GM21576 (cell line): ENCODE measurements at regions not wholly inside any gene's neighbourhood (a gene's known extent, or its start where the extent isn't known, plus 50 kb on each side); places are given as distances from the start of the nearest gene placed in this dataset.

Experiments
- ATAC-seq: cut with Tn5 transposase; IDR thresholded peaks from one replicate; pipeline ENCODE4 v1.9.1; 2021; ENCODE audit warnings: mild to moderate bottlenecking, moderate library complexity; ENCODE audit not compliant: unreplicated experiment

DNA sequence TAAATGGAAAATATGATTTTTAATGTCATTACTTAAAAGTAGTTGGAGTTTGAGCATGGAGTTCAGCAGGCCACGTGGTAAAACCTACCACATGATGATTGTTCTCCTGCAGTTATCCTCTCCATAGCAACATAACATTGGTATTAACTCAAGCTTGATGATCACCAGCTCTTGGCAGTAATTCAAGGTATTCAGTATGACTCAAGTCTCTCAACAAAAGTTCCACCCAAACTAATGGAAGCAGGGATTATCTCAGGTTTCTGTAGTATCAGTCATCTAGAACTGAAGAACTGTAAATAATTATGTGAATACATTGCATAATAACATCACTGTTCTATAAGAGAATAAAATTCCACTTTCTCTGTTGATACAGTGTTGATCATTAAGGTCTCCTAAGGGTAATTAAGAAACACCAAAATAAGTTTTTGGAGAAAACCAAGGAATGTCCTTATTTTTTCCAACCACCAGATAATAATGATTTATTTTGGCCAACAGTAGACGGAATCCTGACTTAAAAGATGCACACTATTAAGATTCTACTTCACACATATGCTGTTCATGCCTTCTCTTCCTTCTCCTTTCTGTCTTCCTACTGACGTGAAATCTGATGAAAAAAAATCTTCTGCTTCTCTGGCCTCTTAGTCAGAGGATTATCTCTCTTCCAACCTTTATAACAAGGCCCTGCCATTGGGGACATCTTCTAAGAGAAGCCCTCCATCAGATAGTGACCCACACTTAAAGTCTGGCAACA lies 1092.3 kb downstream of the EFNB2 start:
- no peak for ATAC-seq

DNA sequence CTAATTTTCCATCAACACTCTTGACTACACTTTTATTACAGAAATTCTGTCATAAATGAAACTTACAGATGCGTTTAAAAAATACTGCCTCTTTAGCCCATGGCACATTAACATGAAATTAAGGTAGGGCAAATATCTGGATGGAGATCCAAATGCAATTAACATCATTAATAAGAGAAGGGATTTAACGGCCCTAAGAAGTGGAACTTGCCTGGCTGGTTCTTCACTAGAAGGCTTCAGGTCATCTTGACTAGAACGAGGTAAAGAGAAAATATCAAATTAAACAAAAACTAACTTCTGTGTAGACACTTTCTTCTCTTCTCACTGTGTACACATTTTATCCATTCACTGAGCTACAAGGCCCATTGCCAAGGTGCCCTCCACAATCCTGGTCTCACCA lies 1093.4 kb downstream of the EFNB2 start:
- no peak for ATAC-seq

DNA sequence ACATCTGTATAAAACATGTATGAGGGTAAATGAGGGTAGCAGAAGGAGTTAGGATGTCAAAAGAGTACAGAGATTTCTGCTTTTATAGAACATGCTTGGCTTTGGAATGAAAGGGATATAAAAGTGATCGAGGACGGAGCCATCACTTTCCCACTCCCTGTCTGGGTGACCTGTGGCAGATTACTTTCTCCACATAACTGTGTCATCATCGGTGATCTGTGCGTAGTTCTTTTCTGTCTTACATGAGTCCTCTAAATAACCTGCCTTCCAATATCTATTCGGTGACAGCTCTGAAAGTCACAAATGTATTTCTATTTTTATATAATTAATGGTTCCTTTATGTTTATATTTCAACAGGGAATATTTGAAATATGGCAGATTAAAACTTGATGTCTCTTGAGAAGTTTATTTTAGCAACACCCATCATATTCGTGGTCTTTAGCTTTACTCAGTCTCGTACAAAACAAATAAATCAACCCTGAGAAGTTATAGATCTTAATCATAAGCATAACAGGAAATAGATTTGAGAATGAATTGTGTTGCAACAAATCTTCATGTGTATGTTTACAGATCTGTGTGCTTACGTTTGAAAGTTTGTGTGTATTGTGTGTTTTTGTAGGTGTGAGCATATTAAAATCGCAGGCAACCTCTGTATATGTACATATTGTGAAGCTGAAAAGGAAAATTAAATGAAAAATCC lies 1094.3 kb downstream of the EFNB2 start:
- no peak for ATAC-seq

DNA sequence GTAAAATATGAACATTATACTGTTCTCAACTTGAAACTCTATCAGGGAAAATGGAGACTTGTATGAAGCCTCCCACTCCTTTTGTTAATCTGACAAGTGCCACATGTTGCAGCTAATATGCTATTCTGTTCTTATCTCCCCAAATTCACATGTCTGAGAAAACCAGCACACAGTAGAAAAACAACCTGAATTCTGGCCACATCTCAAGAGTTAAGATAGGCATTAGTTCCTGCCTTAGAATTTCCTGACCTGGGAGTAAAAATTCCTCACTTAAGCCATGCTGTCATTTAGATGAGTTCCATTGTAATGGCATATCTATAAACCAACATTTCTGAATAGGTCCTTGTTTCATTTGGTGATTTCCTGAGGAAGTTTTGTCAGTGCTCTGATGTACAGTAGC lies 1098.5 kb downstream of the EFNB2 start:
- ATAC-seq, result no peak

DNA sequence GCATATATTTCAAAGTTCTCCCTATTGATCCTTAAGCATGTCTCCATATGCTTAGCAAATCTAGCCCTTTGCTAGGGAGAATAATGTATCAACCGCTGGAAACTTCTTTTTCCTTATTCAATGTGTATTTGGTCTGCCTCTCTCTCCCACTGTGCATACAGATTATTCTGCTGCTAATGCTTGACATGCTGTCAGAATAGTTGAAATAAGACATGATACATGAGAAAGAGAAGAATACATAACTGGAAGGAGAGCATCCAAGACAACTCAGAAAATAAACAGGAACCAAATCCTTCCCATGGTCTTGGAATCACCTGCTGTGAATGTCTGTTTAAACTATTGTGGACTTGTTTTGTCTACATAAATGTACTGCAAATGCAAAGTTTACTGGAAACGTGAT lies 1103.0 kb downstream of the EFNB2 start:
- no peak for ATAC-seq

DNA sequence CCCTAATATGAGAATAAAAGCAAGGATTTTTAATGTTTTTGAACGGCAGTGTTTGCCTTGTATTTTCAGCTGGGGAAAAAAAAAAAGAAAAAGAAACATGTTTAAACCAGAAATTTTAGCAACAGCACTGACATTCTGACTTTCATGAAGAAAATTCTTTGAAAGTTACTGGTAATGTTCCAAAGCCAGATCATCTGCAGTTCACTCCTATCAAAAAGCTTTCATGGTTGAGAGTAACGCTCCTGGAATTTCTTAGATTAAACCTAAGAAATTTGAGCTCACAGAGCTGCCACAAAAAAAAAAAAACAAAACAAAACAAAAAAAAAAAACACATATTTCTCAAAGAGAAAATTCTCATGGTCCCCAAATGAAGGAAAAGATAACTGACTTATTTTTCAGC lies 1106.7 kb downstream of the EFNB2 start:
- no peak for ATAC-seq

DNA sequence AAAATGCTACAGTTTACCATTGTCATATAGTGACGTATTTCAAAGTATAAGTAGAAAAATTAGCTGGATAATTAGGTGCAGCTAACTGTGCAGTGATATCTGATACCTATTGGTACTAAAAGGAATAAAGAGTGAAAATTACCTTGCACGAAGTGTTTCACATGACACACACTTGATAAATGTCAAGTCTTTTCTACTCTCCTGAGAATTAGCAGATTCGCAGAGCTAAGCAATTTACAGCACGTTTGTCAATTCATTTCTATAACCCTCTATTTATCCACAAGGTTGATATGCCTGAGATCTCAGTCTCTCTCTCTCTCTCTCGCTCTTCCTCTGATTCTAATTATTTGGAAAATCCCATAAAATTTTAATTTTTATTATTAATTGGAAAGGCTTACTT lies 1109.0 kb downstream of the EFNB2 start:
- ATAC-seq, result no peak

DNA sequence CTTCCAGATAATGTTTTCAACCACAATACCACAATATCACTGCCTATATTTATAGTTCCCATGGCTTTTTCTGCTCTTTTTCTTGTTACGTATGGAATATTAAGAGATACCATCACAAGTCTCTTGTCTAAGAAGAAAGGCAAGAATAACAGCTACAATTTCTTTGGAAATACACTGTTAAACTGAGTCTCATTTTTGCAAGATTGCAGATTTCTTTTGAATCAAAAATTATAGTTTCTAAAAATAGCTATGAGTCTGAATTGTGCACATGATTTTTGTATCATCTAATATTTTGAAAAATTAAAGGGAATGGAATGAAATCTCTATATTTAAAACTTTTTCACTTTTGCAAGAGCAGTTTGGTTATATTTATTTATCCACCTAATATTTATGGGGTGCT lies 1120.8 kb downstream of the EFNB2 start:
- ATAC-seq, result no peak

DNA sequence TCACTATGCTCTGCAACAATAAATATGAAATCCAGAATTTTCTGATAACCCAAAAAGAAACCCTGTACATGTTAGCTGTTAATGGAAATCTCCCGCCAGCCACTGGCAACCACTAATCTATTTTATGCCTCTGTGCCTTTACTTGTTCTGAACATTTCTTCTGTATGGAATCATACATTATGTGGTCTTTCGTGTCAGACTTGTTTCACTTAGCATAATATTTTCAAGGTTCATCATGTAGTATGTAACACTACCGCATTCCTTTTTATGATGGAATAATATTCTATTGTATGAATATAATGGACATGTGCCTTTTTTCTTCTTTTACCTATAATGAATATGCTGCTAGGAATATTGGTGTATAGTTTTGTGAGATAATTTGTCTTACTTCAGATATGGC lies 1123.3 kb downstream of the EFNB2 start:
- no peak for ATAC-seq

DNA sequence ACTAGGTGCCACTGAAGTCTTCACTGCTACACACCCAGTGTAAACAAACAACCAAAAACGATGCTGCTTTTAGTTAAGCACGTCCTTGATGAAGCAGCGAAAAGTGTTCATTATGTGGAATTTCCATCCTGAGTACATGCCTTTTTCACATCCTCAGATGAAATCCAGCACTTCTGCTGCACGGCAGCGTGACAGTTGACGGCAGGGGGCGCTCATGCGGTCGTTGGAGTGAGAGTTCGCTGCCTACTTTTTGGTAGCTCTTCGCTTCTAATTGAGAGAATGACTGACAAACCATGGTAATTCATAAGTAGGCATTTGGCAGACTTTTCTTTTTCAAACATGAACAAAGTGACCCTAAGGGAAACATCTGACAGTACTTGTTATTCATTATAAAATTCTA lies 1124.9 kb downstream of the EFNB2 start:
- ATAC-seq, result no peak

DNA sequence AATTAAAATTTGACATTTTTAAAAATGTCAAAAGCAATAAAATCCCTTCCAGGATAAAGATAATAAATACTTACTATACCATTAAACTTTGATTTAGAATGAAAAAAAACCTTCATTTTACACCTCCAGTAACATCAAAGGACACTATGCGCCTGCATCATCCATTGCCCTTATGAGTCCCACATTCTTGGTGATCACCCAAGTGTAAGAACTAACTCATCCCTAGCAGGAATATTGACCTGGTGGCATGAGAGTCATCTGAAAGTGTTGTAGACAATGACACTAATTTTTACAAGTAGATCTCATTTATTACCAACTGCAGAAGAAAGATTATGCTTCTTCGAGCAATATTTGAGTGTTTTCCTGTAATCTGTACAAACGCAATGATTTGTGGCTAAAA lies 1128.9 kb downstream of the EFNB2 start:
- ATAC-seq, result no peak

DNA sequence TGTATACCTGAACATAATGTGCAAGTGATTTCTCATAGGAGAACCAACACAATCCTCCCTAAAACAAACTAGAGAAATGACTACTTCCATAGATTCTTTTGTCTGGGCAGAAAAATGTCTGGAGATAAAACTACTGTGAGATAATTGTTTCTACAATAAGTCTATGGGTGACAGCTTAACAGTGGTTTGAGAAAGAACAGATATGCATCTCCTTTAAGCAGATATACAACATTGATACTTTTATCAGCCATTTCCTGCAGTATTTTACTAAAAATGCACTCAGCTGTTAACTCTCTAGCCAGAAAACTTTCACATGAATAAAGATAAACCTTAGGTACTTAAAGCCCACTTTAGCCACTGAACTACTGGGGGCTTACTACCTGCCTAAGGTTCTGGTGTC lies 1132.4 kb downstream of the EFNB2 start:
- no peak for ATAC-seq

DNA sequence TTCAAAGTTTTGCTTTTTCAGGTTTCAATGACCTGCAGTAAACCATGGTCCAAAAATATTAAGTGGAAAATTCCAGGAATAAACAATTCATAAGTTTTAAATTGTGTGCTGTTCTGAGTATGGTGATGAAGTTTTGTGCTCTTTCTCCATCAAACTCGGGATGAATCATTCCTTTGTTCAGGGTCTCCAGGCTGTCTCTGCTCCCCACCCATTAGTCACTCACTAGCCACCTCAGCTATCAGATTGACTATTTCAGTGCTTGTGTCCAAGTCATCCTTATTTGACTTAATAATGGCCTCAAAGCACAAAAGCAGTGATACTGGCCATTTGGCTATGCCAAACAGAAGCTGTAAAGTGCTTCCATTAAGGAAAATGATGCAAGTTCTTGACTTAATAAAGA lies 1140.4 kb downstream of the EFNB2 start:
- no peak for ATAC-seq

DNA sequence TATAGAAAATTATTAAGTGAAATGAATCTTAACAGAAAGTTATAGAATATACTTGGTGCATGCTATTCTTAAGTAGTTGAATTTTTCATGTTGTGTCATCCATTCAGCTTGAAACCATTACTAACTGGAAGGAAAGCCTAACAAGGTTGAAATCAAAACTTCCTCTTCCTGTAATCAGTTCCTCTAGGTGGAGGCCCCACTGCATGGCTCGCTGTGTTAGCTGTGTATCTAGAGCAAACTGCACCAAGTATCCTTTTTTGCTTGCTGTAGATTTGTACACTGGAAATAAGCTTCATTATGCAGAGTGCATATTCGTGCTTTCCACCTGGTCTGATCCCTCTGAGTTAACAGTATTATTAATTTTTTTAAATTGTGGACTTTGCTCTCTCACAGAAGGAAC lies 1146.1 kb downstream of the EFNB2 start:
- no peak for ATAC-seq

DNA sequence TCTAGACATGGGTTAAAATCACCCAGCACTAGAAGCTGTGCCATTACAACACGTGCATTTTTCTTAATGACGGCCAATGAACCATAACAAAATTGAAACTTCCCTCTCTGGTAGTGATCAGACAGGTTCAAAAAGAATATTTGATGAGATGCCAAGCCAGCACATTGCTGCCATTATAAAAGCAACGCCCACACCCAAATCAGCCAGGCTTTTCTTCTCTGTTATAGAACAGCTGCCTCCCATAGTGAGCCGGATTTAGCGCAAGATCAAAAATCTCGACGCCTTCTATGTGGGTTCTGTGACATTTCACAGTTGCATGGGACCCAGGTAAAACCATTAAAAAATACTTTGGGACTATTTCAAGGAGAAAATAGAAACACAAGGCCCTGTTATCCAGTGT lies 1158.0 kb downstream of the EFNB2 start:
- ATAC-seq, result no peak

DNA sequence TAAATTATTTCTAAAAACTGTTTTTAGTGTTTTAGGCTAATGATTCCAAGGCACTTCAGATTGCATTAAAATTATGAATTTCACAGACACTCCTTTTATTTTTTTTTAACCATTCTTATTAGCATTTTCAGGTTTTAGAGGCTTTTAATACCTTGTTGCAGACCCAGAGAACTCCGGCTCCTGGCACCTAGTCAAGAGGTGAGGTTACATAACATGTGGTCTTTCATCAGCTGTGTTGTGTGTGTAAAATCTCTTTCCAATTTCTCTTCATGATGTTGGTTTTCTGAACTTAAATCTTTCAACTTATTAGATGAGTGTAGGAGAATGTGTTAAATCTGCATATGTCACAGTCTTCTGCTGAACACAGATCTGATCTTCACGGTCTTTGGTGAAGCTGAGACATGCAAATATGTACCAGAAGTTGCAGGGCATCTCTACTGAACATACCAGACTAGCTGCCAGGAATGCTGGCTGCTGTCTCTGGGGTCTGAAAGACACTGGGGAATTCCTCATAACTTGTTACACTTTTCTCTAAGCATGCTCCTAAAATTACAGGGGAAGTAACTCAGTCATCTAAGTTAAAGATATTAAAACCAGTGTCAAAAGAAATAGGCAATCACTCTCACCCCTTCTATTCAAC lies 1165.3 kb downstream of the EFNB2 start:
- ATAC-seq, result no peak

DNA sequence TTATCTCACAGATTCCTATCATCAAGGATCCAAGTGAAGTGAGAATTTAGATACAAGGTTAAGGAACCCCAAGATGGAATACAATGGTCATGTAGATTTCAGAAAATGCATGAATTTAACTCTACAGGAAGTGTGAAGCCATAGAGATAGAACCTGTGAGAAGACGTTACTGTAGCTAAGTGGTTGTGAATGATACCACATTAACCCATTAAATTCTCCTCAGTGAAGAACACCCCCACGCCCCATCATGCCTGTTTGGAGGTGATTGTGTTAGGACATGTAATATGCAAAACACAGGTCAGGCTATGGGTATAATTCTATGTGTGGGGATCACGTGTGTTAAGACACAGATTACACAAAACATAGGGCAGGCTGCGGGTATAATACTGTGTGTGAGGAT lies 1166.7 kb downstream of the EFNB2 start:
- no peak for ATAC-seq

DNA sequence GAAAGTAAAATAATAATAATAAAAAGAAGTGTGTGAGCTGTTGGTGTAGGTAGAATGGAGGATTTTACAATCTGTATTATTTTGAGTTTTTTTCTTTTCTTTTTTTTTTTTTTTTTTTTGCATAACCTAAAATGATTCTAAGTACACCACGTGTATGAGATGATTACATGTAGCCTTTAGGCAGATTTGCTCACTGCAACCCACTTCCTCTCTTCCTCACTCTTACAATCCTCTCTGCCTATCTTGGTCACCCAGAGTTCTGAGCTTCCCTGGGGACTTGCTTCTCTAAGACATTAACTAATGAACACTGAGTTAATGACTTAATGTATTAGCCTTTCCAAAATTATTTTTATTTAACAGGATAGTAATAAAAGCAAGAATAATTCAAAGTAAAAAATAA lies 1169.6 kb downstream of the EFNB2 start:
- ATAC-seq, result no peak

DNA sequence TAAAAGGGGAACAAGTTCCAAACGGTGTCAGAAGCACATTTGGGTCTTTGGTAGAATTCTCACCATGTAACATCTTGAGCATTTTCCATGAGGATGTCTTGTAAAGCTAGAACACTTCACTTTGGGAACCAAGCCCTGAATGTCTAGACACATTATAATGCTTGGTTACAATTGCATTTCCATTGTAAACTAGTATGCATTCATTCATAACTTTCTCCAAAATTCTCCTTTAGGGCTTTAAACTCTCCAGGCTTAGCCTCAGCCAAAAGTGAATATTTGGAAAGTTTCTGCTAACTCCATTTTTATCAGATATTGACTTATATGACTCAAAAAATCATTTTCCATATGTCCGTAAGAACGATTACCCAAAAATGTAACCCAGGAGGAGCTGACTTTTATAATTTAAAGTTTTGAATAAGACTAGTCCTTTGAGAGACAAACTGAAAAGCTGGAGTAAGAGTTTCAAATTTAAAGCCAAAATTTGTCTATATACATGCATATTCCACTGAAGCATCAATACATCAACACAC lies 1170.4 kb downstream of the EFNB2 start:
- ATAC-seq, result no peak

DNA sequence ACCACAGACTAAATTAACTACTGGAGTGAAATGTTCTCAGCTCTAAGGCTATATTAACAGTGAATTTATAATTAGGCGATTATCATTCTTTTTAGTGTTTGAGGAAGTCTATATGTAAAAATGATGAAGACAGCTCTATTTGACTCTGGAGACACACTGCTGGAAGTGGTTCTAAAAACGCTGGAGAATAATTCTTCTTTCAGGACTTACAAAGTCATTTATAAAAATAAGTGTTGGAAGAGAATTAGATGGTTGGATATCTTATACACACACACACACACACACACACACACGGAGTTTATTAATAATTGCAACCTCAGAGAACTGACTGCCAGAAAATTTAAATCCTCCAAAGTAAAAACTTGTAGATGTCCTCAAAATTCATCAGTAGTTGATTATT lies 1171.3 kb downstream of the EFNB2 start:
- no peak for ATAC-seq

DNA sequence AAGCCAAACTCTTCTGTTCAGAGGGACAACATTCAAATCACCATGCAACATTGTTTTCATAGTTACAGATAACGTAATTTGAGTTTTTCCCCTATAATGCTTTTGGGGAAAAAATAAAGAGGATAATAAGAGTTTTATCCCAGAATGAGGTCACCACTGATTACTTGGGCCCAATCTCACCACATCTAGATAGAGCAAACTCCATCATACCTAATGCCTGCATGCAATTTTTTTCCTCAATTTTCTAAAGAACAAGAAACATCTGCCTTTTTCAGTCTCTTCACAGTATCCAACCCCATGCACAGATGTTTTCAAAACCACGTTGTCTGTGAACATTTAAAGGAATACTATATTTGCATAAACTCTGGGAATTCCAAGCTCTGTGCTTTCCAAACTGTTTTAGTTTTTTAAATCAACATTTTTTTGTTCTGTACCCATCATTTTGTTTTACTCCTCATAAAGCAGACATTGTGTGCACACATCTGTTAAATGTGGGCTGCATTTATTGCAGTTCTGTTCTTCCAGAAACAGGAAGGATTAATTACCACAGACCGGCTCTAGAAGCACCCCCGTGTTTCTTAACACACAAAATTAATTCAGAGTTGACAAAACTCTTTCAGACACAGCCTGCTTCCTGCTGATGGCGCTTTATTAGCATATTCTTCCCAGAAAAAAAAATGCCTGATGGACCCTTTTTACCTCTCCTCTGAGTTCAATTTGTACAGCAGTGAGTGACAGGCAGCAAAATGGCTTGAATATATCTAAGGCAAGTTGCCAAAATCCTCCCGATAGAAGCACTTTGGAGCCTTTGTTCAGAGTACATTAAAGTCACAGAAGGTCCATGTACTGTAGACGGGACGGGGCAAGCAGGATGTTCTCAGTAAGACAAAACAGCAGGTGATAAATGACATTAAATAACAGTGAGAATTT lies 1171.9 kb downstream of the EFNB2 start:
- ATAC-seq, result no peak
